ENCODE measurements at regions not wholly inside any gene's neighbourhood (a gene's known extent, or its start where the extent isn't known, plus 50 kb on each side); places are given as distances from the start of the nearest gene placed in this dataset.

DNA sequence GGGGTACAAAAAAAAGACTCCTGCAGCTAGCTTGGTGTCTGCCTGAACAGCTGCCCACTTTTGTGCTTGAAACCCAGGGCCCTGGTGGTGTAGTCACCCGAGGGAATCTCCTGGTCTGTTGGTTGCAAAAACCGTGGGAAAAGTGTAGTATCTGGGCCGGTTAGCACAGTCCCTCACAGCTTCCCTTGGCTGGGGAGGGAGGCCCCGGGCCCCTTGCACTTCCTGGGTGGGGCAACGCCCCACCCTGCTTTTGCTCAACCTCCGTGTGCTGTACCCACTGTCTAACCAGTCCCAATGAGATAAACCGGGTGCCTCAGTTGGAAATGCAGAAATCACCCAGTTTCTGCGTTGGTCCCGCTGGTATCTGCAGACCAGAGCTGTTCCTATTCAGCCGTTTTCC, 211.7 kb upstream of the ZPLD1 start:
- Mint-ChIP-seq H3K27me3 (ENCODE audit: unreplicated experiment) (no peaks in the 10 kb centered on the region), H3K36me3 (ENCODE audit: unreplicated experiment) (no peaks in the 10 kb centered on the region), H3K27ac (ENCODE audit: unreplicated experiment) (no peak overlapping the region), H3K4me3 (ENCODE audit: unreplicated experiment) (no peak overlapping the region), H3K4me1 (ENCODE audit: low read depth, unreplicated experiment) (peaks cover 5% of the 10 kb centered on the region), H3K9me3 (ENCODE audit: unreplicated experiment) (no peaks in the 10 kb centered on the region)
- DNase-seq: no peak
- TF ChIP-seq, protein P1, sequence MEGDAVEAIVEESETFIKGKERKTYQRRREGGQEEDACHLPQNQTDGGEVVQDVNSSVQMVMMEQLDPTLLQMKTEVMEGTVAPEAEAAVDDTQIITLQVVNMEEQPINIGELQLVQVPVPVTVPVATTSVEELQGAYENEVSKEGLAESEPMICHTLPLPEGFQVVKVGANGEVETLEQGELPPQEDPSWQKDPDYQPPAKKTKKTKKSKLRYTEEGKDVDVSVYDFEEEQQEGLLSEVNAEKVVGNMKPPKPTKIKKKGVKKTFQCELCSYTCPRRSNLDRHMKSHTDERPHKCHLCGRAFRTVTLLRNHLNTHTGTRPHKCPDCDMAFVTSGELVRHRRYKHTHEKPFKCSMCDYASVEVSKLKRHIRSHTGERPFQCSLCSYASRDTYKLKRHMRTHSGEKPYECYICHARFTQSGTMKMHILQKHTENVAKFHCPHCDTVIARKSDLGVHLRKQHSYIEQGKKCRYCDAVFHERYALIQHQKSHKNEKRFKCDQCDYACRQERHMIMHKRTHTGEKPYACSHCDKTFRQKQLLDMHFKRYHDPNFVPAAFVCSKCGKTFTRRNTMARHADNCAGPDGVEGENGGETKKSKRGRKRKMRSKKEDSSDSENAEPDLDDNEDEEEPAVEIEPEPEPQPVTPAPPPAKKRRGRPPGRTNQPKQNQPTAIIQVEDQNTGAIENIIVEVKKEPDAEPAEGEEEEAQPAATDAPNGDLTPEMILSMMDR (IDR thresholded peaks at IDR 0.05; ENCODE audit: partially characterized antibody, unreplicated experiment): no peak

DNA sequence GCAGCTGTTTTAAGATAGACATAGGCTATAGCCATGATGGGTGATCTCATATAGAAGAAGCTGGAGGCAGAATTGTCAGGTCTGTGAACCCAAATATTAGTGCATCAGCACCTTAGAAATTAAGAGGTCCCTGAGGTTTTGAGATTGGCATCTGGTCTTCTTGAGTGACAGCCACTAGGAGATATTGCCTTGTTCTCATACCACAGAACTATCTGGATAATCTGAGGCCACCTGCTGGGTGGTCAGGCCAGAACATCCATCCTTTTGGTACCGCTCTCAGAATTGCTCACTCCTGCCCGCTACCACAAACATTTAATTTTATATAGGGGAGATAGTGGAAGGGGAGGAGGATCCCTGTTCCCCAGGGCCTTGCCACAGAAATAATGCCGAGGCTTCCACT, 210.6 kb upstream of the ZPLD1 start:
- no peaks in the 10 kb centered on the region for H3K27me3 Mint-ChIP-seq (ENCODE audit: unreplicated experiment)
- DNase-seq: no peak
- H3K4me3 Mint-ChIP-seq (ENCODE audit: unreplicated experiment): no peak overlapping the region
- TF ChIP-seq, protein P1 (IDR thresholded peaks at IDR 0.05; ENCODE audit: partially characterized antibody, unreplicated experiment): no peak
- H3K9me3 Mint-ChIP-seq (ENCODE audit: unreplicated experiment): no peaks in the 10 kb centered on the region
- H3K4me1 Mint-ChIP-seq (ENCODE audit: low read depth, unreplicated experiment): peaks cover 6% of the 10 kb centered on the region
- no peaks in the 10 kb centered on the region for H3K36me3 Mint-ChIP-seq (ENCODE audit: unreplicated experiment)
- no peak overlapping the region for H3K27ac Mint-ChIP-seq (ENCODE audit: unreplicated experiment)

DNA sequence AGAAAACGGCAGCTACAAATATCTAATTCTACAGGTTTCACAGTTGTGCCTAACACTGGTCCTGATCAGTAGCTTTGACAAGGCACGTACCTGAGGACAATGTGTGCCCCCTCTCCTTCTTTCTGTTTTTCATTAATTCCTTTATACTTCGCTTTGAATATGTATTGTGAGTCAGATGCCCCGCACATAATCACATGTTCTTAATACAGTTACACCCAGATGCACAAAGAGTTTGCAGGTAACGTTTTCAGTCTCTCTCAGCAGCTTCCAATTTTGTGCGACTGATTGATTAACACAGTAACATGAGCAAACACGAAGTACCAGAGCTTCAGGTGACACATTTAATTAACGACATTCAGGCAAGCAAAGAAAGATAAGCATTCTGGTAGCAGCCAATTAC, 209.8 kb upstream of the ZPLD1 start:
- Mint-ChIP-seq H3K4me3 (ENCODE audit: unreplicated experiment) (no peak overlapping the region), H3K27me3 (ENCODE audit: unreplicated experiment) (no peaks in the 10 kb centered on the region), H3K4me1 (ENCODE audit: low read depth, unreplicated experiment) (peaks cover 10% of the 10 kb centered on the region), H3K9me3 (ENCODE audit: unreplicated experiment) (no peaks in the 10 kb centered on the region), H3K36me3 (ENCODE audit: unreplicated experiment) (no peaks in the 10 kb centered on the region), H3K27ac (ENCODE audit: unreplicated experiment) (no peak overlapping the region)
- TF ChIP-seq, protein P1 (IDR thresholded peaks at IDR 0.05; ENCODE audit: partially characterized antibody, unreplicated experiment): no peak
- no peak for DNase-seq

DNA sequence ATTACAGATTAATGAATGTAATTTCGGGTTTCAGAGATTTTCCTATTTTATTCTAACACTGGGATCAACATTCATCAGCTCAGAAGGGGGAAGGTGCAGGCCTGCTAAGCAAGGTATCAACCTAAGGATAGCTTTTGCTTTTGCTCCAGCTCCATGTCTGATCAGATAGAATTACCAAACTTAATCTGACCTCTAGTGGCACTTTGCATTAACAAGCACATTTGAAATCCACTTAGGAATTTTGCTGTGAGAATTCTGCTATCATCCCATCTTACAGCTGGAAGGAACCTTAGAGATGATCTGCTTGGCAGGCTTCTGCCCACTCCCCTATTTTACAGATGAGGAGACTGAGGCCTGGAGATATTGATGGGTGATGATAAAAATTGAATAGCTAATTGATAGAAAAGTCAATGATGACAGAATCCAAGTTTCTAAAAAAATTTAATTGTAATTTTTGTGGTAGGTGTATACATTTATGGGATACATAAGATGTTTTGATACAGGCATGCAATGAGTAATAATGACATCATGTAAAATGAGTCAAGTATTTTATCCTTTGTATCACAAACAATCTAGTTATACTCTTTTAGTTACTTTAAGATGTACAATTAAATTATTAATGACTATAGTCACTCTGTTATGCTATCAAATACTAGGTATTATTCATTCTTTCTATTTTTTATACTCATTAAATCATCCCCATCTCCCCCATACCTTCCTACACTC, 209.2 kb upstream of the ZPLD1 start:
- Mint-ChIP-seq H3K9me3 (ENCODE audit: unreplicated experiment) (no peaks in the 10 kb centered on the region), H3K4me3 (ENCODE audit: unreplicated experiment) (no peak overlapping the region), H3K36me3 (ENCODE audit: unreplicated experiment) (no peaks in the 10 kb centered on the region), H3K4me1 (ENCODE audit: low read depth, unreplicated experiment) (peaks cover 10% of the 10 kb centered on the region), H3K27ac (ENCODE audit: unreplicated experiment) (no peak overlapping the region), H3K27me3 (ENCODE audit: unreplicated experiment) (no peaks in the 10 kb centered on the region)
- DNase-seq: no peak
- TF ChIP-seq, protein P1 (IDR thresholded peaks at IDR 0.05; ENCODE audit: partially characterized antibody, unreplicated experiment): peak; percentile 51

DNA sequence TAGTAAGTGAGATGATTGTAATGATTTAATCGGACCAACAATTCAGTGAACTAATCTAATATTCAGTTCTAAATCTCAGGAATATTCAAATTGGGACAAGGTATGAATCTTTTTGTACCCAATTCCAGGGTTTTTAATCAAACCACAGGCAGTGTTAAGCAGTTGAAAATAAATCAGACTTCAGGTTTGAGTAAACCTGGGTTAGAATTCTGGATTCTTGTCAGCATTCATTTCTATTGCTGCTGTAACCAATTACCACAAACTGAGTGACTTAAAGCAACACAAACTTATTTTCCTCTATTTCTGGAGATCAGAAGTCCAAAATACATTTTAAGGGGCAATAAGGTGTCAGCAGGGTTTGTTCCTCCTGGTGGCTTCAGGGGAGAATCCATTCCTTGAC, 208.4 kb upstream of the ZPLD1 start:
- H3K4me3 Mint-ChIP-seq (ENCODE audit: unreplicated experiment): no peak overlapping the region
- no peaks in the 10 kb centered on the region for H3K36me3 Mint-ChIP-seq (ENCODE audit: unreplicated experiment)
- TF ChIP-seq, protein P1 (IDR thresholded peaks at IDR 0.05; ENCODE audit: partially characterized antibody, unreplicated experiment): no peak
- no peak for DNase-seq
- H3K27ac Mint-ChIP-seq (ENCODE audit: unreplicated experiment): no peak overlapping the region
- no peaks in the 10 kb centered on the region for H3K27me3 Mint-ChIP-seq (ENCODE audit: unreplicated experiment)
- H3K9me3 Mint-ChIP-seq (ENCODE audit: unreplicated experiment): no peaks in the 10 kb centered on the region
- peaks cover 10% of the 10 kb centered on the region for H3K4me1 Mint-ChIP-seq (ENCODE audit: low read depth, unreplicated experiment)
